ENCODE measurements at regions not wholly inside any gene's neighbourhood (a gene's known extent, or its start where the extent isn't known, plus 50 kb on each side); places are given as distances from the start of the nearest gene placed in this dataset.

- no peak for TF ChIP-seq CTCF (IDR thresholded peaks at IDR 0.05)
- no peak for TF ChIP-seq POLR2AphosphoS5 (IDR thresholded peaks at IDR 0.05)
- no peak for TF ChIP-seq POLR2A (IDR thresholded peaks at IDR 0.05)
- no peak for TF ChIP-seq EP300 (IDR thresholded peaks at IDR 0.05)
Observed at GRCh38 chr11:11703885-11704284, 82.1 kb upstream of the GALNT18 start.
